ENCODE measurements at regions not wholly inside any gene's neighbourhood (a gene's known extent, or its start where the extent isn't known, plus 50 kb on each side); places are given as distances from the start of the nearest gene placed in this dataset.

DNA sequence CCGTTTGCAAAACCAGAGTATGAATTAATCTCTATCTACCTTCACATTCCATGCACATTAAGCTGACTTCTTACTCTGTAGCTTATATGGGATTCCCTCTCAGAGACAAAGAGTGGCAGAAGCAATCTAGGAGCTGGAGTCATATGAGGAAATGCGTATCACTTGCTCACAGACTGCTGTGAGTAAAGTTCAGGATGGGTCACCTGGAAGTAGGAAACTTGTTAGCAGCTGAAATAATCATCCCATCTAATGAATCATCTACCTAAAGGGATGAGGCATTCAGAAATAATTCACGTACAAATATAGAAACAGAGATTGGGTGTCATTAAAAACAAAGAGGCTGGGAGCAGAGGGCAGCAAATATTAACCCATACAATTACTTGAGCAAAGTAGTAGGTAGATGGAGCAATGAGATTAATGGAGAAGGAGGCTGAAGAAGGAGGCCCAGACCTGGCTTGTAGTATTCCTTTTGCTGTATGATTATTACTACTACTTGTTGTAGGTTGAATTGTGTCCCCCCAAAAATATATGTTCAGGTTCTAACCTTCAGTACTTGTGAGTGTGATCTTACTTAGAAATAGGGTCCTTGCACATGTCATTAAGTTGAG is 866.3 kb downstream of the ROBO2 start:
- TF ChIP-seq, protein P1, sequence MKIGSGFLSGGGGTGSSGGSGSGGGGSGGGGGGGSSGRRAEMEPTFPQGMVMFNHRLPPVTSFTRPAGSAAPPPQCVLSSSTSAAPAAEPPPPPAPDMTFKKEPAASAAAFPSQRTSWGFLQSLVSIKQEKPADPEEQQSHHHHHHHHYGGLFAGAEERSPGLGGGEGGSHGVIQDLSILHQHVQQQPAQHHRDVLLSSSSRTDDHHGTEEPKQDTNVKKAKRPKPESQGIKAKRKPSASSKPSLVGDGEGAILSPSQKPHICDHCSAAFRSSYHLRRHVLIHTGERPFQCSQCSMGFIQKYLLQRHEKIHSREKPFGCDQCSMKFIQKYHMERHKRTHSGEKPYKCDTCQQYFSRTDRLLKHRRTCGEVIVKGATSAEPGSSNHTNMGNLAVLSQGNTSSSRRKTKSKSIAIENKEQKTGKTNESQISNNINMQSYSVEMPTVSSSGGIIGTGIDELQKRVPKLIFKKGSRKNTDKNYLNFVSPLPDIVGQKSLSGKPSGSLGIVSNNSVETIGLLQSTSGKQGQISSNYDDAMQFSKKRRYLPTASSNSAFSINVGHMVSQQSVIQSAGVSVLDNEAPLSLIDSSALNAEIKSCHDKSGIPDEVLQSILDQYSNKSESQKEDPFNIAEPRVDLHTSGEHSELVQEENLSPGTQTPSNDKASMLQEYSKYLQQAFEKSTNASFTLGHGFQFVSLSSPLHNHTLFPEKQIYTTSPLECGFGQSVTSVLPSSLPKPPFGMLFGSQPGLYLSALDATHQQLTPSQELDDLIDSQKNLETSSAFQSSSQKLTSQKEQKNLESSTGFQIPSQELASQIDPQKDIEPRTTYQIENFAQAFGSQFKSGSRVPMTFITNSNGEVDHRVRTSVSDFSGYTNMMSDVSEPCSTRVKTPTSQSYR (CRISPR knock-in tag; IDR thresholded peaks at IDR 0.05; ENCODE audit: borderline replicate concordance): no peak
- TF ChIP-seq, protein P2, sequence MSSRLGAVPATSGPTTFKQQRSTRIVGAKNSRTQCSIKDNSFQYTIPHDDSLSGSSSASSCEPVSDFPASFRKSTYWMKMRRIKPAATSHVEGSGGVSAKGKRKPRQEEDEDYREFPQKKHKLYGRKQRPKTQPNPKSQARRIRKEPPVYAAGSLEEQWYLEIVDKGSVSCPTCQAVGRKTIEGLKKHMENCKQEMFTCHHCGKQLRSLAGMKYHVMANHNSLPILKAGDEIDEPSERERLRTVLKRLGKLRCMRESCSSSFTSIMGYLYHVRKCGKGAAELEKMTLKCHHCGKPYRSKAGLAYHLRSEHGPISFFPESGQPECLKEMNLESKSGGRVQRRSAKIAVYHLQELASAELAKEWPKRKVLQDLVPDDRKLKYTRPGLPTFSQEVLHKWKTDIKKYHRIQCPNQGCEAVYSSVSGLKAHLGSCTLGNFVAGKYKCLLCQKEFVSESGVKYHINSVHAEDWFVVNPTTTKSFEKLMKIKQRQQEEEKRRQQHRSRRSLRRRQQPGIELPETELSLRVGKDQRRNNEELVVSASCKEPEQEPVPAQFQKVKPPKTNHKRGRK (CRISPR knock-in tag; IDR thresholded peaks at IDR 0.05): no peak
- TF ChIP-seq KDM5A (IDR thresholded peaks at IDR 0.05; ENCODE audit: borderline replicate concordance, low read length): no peak
